WTC11 (cell line): ENCODE measurements at regions not wholly inside any gene's neighbourhood (a gene's known extent, or its start where the extent isn't known, plus 50 kb on each side); places are given as distances from the start of the nearest gene placed in this dataset.

Source experiments
- ATAC-seq: fragments of 200-7000 bp; cut with Tn5 transposase; 2 replicates; pipeline ENCODE4 v1.10.0; 2021; ENCODE audit warnings: mild to moderate bottlenecking, moderate library complexity
- CTCF ChIA-PET: fragments of 300-600 bp; sonication (Branson Sonifier 250); formaldehyde crosslinking; loops from one replicate; lab custom pipeline; 2021; ENCODE audit warnings: antibody characterized with exemption; lab: Charles Lee
- POLR2A ChIA-PET: fragments of 350-600 bp; sonication (Branson Sonifier 250); formaldehyde crosslinking; loops from one replicate; lab custom pipeline; 2021; ENCODE audit warnings: antibody characterized with exemption; lab: Charles Lee
- DNase-seq: peaks from one replicate; pipeline ENCODE4 v3.0.0; 2021; ENCODE audit warnings: low spot score
- H3K27ac Mint-ChIP-seq: 2 replicates; pipeline ENCODE4 v1.8.0; 2021; ENCODE audit warnings: mixed read lengths
- H3K27me3 Mint-ChIP-seq: 2 replicates; pipeline ENCODE4 v1.8.0; 2021; ENCODE audit warnings: low read depth, mild to moderate bottlenecking, moderate library complexity, mixed read lengths
- H3K36me3 Mint-ChIP-seq: 2 replicates; pipeline ENCODE4 v1.8.0; 2021; ENCODE audit warnings: mixed read lengths
- H3K4me1 Mint-ChIP-seq: 2 replicates; pipeline ENCODE4 v1.8.0; 2022; ENCODE audit warnings: mixed read lengths
- H3K4me3 Mint-ChIP-seq: 2 replicates; pipeline ENCODE4 v1.8.0; 2021; ENCODE audit warnings: mild to moderate bottlenecking, moderate library complexity, mixed read lengths
- H3K9me3 Mint-ChIP-seq: 2 replicates; pipeline ENCODE4 v1.8.0; 2021; ENCODE audit warnings: mixed read lengths
- AFF4 ChIP-seq: sonication (generic); formaldehyde crosslinking; IDR thresholded peaks from 2 replicates; pipeline ENCODE4 v1.8.1; 2023; ENCODE audit warnings: mild to moderate bottlenecking, missing genetic modification reagents, borderline replicate concordance
- AR ChIP-seq: fragments of 250-450 bp; sonication (Bioruptor Pico); IDR thresholded peaks from 2 replicates; pipeline ENCODE4 v1.9.0; 2021; ENCODE audit warnings: mild to moderate bottlenecking
- CREM ChIP-seq: sonication (generic); formaldehyde crosslinking; IDR thresholded peaks from 2 replicates; pipeline ENCODE4 v1.8.1; 2022; ENCODE audit warnings: mild to moderate bottlenecking, missing genetic modification reagents, moderate library complexity
- E2F1 ChIP-seq: sonication (generic); formaldehyde crosslinking; IDR thresholded peaks from 2 replicates; pipeline ENCODE4 v1.8.0; 2022; ENCODE audit warnings: mild to moderate bottlenecking, missing genetic modification reagents
- MXD4 ChIP-seq: fragments of 250-450 bp; sonication (Bioruptor Pico); IDR thresholded peaks from 2 replicates; pipeline ENCODE4 v1.8.0; 2021; ENCODE audit warnings: mild to moderate bottlenecking, moderate library complexity, borderline replicate concordance
- MYBL2 ChIP-seq: sonication (generic); formaldehyde crosslinking; IDR thresholded peaks from 2 replicates; pipeline ENCODE4 v1.8.1; 2023; ENCODE audit warnings: mild to moderate bottlenecking, moderate library complexity, missing genetic modification reagents
- NR1H2 ChIP-seq: sonication (generic); formaldehyde crosslinking; IDR thresholded peaks from 2 replicates; pipeline ENCODE4 v1.9.0; 2021; ENCODE audit warnings: mild to moderate bottlenecking, moderate library complexity, missing genetic modification reagents
- USF2 ChIP-seq: sonication (generic); formaldehyde crosslinking; IDR thresholded peaks from 2 replicates; pipeline ENCODE4 v1.8.1; 2023; ENCODE audit warnings: mild to moderate bottlenecking, missing genetic modification reagents, moderate library complexity
- ZBTB43 ChIP-seq: sonication (generic); formaldehyde crosslinking; IDR thresholded peaks from 2 replicates; pipeline ENCODE4 v1.8.1; 2023; ENCODE audit warnings: mild to moderate bottlenecking, missing genetic modification reagents
- ZNF219 ChIP-seq: sonication (generic); formaldehyde crosslinking; IDR thresholded peaks from 2 replicates; pipeline ENCODE4 v1.8.0; 2023; ENCODE audit warnings: missing genetic modification reagents, mild to moderate bottlenecking, borderline replicate concordance
- ZNF232 ChIP-seq: sonication (generic); formaldehyde crosslinking; IDR thresholded peaks from 2 replicates; pipeline ENCODE4 v1.8.0; 2022; ENCODE audit warnings: mild to moderate bottlenecking, missing genetic modification reagents
- ZNF317 ChIP-seq: sonication (generic); formaldehyde crosslinking; IDR thresholded peaks from 2 replicates; pipeline ENCODE4 v1.8.1; 2023; ENCODE audit warnings: low read depth, mild to moderate bottlenecking, moderate library complexity, missing genetic modification reagents, borderline replicate concordance
- ZNF396 ChIP-seq: fragments of 250-450 bp; sonication (Bioruptor Pico); IDR thresholded peaks from 2 replicates; pipeline ENCODE4 v1.8.0; 2021; ENCODE audit warnings: mild to moderate bottlenecking, moderate library complexity, borderline replicate concordance
- ZNF671 ChIP-seq: fragments of 250-450 bp; sonication (Bioruptor Pico); IDR thresholded peaks from 2 replicates; pipeline ENCODE4 v1.8.0; 2021; ENCODE audit warnings: mild to moderate bottlenecking
- TF ChIP-seq, protein P1 (sequence below): sonication (generic); formaldehyde crosslinking; IDR thresholded peaks from 2 replicates; pipeline ENCODE4 v1.8.1; 2022; ENCODE audit warnings: mild to moderate bottlenecking, moderate library complexity, missing genetic modification reagents

DNA sequence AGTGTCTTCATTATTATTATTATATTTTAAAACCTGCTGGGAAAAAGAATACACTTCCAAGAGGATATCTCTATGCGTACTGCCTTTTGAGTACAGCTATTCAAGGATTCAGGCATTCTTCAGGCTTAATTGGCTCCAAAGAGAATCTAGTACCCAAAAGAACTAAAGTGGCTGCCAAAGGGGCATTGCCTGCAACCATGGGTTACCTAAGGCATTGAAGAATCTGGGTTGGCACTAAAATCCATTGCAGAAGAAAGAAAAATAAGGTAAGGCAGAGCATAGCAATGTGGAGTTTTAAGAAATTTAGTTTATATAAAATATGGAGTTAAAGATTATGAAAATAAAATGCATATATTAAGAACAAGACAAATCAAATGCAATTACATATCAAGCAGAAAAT, 223.5 kb downstream of the TMEM161B start:
- ChIA-PET POLR2A (no interaction called here), CTCF (interaction anchor here (1.2 kb wide), 1 partner anchor 18 kb away, joined by 3 read pairs; no protein-coding TSS in a partner anchor)
- Mint-ChIP-seq H3K27ac (no peak overlapping the region), H3K27me3 (no peaks in the 10 kb centered on the region), H3K36me3 (no peaks in the 10 kb centered on the region), H3K4me1 (peaks cover 15% of the 10 kb centered on the region), H3K9me3 (0 out of 2 replicates have a peak, but pooled peaks cover under 1% of the 10 kb centered on the region), H3K4me3 (no peak overlapping the region)
- TF ChIP-seq ZNF671 (CRISPR knock-in tag): no peak
- TF ChIP-seq, protein P1, sequence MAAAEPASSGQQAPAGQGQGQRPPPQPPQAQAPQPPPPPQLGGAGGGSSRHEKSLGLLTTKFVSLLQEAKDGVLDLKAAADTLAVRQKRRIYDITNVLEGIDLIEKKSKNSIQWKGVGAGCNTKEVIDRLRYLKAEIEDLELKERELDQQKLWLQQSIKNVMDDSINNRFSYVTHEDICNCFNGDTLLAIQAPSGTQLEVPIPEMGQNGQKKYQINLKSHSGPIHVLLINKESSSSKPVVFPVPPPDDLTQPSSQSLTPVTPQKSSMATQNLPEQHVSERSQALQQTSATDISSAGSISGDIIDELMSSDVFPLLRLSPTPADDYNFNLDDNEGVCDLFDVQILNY: no peak
- DNase-seq (no peak), ATAC-seq (no peak)

DNA sequence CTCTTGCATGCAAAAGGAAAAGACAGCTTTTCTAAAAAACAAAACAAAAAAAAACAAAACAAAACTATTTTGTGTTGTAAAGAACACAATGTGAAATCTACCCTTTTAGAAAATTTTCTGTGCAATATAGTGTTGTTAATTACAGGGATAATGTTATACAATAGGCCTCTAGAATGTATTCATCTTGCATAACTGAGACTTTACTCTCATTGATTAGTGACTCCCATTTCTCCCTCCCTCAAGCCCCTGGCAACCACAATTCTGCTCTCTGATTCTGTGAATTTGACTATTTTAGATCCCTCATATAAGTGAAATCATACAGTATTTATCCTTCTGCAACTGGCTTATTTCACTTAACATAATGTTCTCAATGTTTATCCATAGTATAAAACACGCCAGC, 234.1 kb downstream of the TMEM161B start:
- CTCF ChIA-PET: no interaction called here
- Mint-ChIP-seq H3K4me3 (no peak overlapping the region), H3K9me3 (peaks cover 23% of the 10 kb centered on the region), H3K4me1 (peaks cover 16% of the 10 kb centered on the region), H3K27ac (no peak overlapping the region), H3K27me3 (no peaks in the 10 kb centered on the region), H3K36me3 (peaks cover 4% of the 10 kb centered on the region; the same call in 1 of the 2 replicates)
- ATAC-seq (no peak), DNase-seq (no peak)
- TF ChIP-seq AR (CRISPR knock-in tag) (no peak), ZNF317 (CRISPR knock-in tag) (no peak), ZNF219 (CRISPR knock-in tag) (no peak), AFF4 (CRISPR knock-in tag) (no peak), MYBL2 (CRISPR knock-in tag) (no peak), USF2 (CRISPR knock-in tag) (no peak), CREM (CRISPR knock-in tag) (no peak), MXD4 (CRISPR knock-in tag) (no peak)
- POLR2A ChIA-PET: no interaction called here

- Mint-ChIP-seq H3K9me3 (peaks cover 12% of the 10 kb centered on the region), H3K27ac (no peak overlapping the region), H3K36me3 (no peaks in the 10 kb centered on the region)
- ChIA-PET POLR2A (no interaction called here), CTCF (no interaction called here)
- ATAC-seq: no peak
- TF ChIP-seq ZBTB43 (CRISPR knock-in tag) (no peak), E2F1 (CRISPR knock-in tag) (no peak), ZNF396 (CRISPR knock-in tag) (no peak), ZNF232 (CRISPR knock-in tag) (no peak), NR1H2 (CRISPR knock-in tag) (no peak)
- TF ChIP-seq, all 79 proteins: peak for 0
- H3K27me3 Mint-ChIP-seq: no peaks in the 10 kb centered on the region
- no peak overlapping the region for H3K4me3 Mint-ChIP-seq
- H3K4me1 Mint-ChIP-seq: peaks cover 16% of the 10 kb centered on the region
- no peak for DNase-seq
Observed at GRCh38 chr5:88033191-88033590, 235.5 kb downstream of the TMEM161B start.
